HG02759 (cell line): ENCODE measurements at regions not wholly inside any gene's neighbourhood (a gene's known extent, or its start where the extent isn't known, plus 50 kb on each side); places are given as distances from the start of the nearest gene placed in this dataset.
"Not testable (repeated sequence)": the region's sequence is repeated elsewhere in the genome, so short reads cannot be mapped to it uniquely, and the experiment has no call there.

Experiments
- ATAC-seq: cut with Tn5 transposase; IDR thresholded peaks from one replicate; pipeline ENCODE4 v1.9.1; 2021; ENCODE audit warnings: mild to moderate bottlenecking, moderate library complexity; ENCODE audit not compliant: unreplicated experiment

- ATAC-seq, result no peak
Observed at GRCh38 chr9:118693645-118694044, 675.6 kb downstream of the BRINP1 start.

- not testable (repeated sequence) for ATAC-seq
Observed at GRCh38 chr9:118695249-118695648, 674.0 kb downstream of the BRINP1 start.

GRCh38 chr9:118701985-118702384 lies 667.2 kb downstream of the BRINP1 start:
- ATAC-seq, result no peak

GRCh38 chr9:118711843-118712242 lies 657.4 kb downstream of the BRINP1 start:
- no peak for ATAC-seq

- ATAC-seq, result no peak
Observed at GRCh38 chr9:118721276-118721675, 648.0 kb downstream of the BRINP1 start.

- no peak for ATAC-seq
Observed at GRCh38 chr9:118721923-118722322, 647.3 kb downstream of the BRINP1 start.

- no peak for ATAC-seq
Observed at GRCh38 chr9:118729981-118730380, 639.3 kb downstream of the BRINP1 start.

GRCh38 chr9:118732998-118733397 lies 636.2 kb downstream of the BRINP1 start:
- ATAC-seq, result no peak

- ATAC-seq, result no peak
Observed at GRCh38 chr9:118734696-118735095, 634.5 kb downstream of the BRINP1 start.

- ATAC-seq, result no peak
Observed at GRCh38 chr9:118736406-118736805, 632.8 kb downstream of the BRINP1 start.

- ATAC-seq, result no peak
Observed at GRCh38 chr9:118751077-118751847, 618.0 kb downstream of the BRINP1 start.

- no peak for ATAC-seq
Observed at GRCh38 chr9:118751848-118752223, 617.4 kb downstream of the BRINP1 start.

- ATAC-seq, result no peak
Observed at GRCh38 chr9:118761016-118761790, 608.0 kb downstream of the BRINP1 start.

GRCh38 chr9:118767571-118767970 lies 601.7 kb downstream of the BRINP1 start:
- no peak for ATAC-seq

- no peak for ATAC-seq
Observed at GRCh38 chr9:118782790-118783463, 586.3 kb downstream of the BRINP1 start.

GRCh38 chr9:118784033-118784432 lies 585.2 kb downstream of the BRINP1 start:
- no peak for ATAC-seq

- ATAC-seq, result no peak
Observed at GRCh38 chr9:118785456-118785855, 583.8 kb downstream of the BRINP1 start.

- no peak for ATAC-seq
Observed at GRCh38 chr9:118786877-118787276, 582.4 kb downstream of the BRINP1 start.

GRCh38 chr9:118809160-118809625 lies 560.0 kb downstream of the BRINP1 start:
- ATAC-seq, result no peak

GRCh38 chr9:118829334-118829733 lies 539.9 kb downstream of the BRINP1 start:
- no peak for ATAC-seq

- no peak for ATAC-seq
Observed at GRCh38 chr9:118832371-118832770, 536.9 kb downstream of the BRINP1 start.

- ATAC-seq, result no peak
Observed at GRCh38 chr9:118836891-118837290, 532.3 kb downstream of the BRINP1 start.
